ENCODE measurements at regions not wholly inside any gene's neighbourhood (a gene's known extent, or its start where the extent isn't known, plus 50 kb on each side); places are given as distances from the start of the nearest gene placed in this dataset.

DNA sequence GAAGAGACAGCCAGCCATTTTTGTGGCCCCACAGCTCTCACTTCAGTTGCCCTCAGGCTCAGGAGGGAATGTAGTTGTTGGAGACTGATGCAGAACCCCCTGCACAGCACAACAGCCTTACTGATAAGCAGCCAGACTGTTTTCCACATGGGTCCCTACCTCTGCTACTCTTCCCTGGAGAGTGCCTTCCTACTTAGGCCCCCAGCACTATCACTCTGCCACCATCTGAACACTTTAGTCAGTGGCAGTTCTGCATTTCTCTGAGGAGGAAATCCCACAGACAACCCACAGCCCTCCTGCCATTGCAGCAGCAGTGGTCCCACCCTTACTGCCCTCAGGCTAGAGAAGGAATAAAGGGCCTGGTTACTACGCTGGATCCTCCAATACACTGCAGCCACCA, 61.8 kb upstream of the PTPRD start:
- no peak overlapping the region for H3K4me3 ChIP-seq (ENCODE audit: low read length)
- TF ChIP-seq, protein P1, sequence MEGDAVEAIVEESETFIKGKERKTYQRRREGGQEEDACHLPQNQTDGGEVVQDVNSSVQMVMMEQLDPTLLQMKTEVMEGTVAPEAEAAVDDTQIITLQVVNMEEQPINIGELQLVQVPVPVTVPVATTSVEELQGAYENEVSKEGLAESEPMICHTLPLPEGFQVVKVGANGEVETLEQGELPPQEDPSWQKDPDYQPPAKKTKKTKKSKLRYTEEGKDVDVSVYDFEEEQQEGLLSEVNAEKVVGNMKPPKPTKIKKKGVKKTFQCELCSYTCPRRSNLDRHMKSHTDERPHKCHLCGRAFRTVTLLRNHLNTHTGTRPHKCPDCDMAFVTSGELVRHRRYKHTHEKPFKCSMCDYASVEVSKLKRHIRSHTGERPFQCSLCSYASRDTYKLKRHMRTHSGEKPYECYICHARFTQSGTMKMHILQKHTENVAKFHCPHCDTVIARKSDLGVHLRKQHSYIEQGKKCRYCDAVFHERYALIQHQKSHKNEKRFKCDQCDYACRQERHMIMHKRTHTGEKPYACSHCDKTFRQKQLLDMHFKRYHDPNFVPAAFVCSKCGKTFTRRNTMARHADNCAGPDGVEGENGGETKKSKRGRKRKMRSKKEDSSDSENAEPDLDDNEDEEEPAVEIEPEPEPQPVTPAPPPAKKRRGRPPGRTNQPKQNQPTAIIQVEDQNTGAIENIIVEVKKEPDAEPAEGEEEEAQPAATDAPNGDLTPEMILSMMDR (conservative IDR thresholded peaks at IDR 0.05; ENCODE audit: low read length), result no peak
- DNase-seq (ENCODE audit: low read depth), result no peak

DNA sequence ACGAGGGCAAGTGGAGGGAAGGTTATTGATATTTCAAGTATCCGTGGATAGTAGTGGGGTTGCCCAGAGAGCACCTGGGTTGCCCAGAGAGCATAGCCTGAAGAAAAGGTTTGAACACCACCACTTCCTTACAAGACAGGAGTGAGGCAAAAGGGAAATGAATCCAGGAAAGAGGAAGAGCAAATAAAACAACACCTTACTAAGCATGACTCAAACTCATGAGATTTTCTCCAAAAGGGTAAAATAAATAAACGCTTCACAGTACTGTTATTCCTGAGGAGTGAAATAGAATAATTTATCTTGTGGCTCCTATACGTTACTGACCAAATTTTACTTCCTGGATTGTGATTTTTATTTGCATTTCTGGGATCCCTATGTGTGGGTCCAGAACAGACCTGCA, 65.2 kb upstream of the PTPRD start:
- TF ChIP-seq, protein P1 (conservative IDR thresholded peaks at IDR 0.05; ENCODE audit: low read length), result no peak
- no peak overlapping the region for H3K4me3 ChIP-seq (ENCODE audit: low read length)
- DNase-seq (ENCODE audit: low read depth), result no peak

DNA sequence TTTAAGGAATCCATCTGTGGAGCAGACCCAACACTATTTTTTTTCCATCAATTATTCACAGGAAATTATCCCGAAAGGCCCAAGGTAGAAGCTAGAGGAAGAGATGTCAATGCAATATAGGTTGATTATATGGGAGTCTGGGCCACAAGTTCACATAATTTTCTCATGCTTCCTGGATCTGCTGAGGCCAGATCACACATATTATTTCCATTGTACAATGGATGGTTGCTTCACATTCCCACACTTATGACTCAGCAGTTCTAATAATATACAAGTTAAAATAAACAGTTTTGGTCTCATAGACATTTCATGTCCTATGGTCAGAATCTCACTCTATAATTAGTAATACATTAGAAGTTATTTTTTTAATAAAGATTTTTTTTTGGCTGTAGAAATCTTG, 66.0 kb upstream of the PTPRD start:
- TF ChIP-seq, protein P1 (conservative IDR thresholded peaks at IDR 0.05; ENCODE audit: low read length), result no peak
- DNase-seq (ENCODE audit: low read depth), result no peak
- H3K4me3 ChIP-seq (ENCODE audit: low read length), result no peak overlapping the region

- TF ChIP-seq, protein P1 (conservative IDR thresholded peaks at IDR 0.05; ENCODE audit: low read length), result no peak
- no peak overlapping the region for H3K4me3 ChIP-seq (ENCODE audit: low read length)
- DNase-seq (ENCODE audit: low read depth), result no peak
These were observed 74.1 kb upstream of the PTPRD start for GRCh38 chr9:10686943-10687342.

GRCh38 chr9:10690546-10690945, 77.7 kb upstream of the PTPRD start:
- DNase-seq (ENCODE audit: low read depth), result no peak
- H3K4me3 ChIP-seq (ENCODE audit: low read length), result no peak overlapping the region
- TF ChIP-seq, protein P1 (conservative IDR thresholded peaks at IDR 0.05; ENCODE audit: low read length), result no peak

GRCh38 chr9:10697044-10697443, 84.2 kb upstream of the PTPRD start:
- TF ChIP-seq, protein P1 (conservative IDR thresholded peaks at IDR 0.05; ENCODE audit: low read length), result no peak
- no peak overlapping the region for H3K4me3 ChIP-seq (ENCODE audit: low read length)
- DNase-seq (ENCODE audit: low read depth), result no peak

GRCh38 chr9:10700291-10700690, 87.5 kb upstream of the PTPRD start:
- no peak overlapping the region for H3K4me3 ChIP-seq (ENCODE audit: low read length)
- TF ChIP-seq, protein P1 (conservative IDR thresholded peaks at IDR 0.05; ENCODE audit: low read length), result no peak
- no peak for DNase-seq (ENCODE audit: low read depth)
